ENCODE measurements at regions not wholly inside any gene's neighbourhood (a gene's known extent, or its start where the extent isn't known, plus 50 kb on each side); places are given as distances from the start of the nearest gene placed in this dataset.

DNA sequence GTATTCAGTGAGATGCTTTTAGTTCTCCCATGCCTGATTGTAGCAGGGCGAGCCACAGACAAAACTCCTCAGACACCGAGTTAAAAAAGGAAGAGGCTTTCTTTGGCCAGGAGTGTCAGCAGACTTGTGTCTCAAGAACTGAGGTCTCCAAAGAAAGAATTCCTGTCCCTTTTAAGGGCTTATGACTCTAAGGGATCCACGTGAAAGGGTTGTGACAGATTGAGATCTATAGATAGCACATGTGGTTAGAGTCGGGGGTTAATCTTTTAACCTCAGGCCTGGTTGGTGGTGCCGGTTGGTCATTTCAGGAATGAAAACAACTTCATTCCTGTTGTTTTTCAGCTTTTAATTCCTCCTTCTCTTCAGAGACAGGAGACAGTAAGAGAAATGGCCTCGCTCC lies 168.8 kb upstream of the GRIK2 start:
- no peak for DNase-seq

DNA sequence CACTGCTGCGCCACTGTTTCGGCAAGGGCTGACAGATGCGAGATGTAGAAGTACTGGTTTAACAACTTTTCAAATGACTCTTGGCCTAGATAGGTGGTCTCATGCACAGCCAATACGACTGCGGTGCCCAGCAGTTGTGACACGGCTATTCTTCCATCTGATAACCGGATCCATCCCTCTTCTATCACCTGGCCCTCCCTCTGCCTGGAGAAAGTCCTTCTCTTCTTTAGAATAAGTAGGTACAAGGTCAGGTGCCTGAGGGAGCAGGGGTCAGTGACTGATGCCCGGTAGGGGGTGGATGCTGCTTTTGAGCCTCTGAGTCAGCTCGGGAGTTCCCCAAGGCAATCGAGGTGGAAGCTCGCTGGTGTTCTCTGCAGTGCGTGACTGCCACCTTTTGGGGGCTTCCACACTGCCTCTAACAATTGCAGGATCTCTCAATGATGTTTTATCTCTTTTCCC lies 166.8 kb upstream of the GRIK2 start:
- no peak for DNase-seq

GRCh38 chr6:101230866-101231265 lies 162.6 kb upstream of the GRIK2 start:
- no peak for DNase-seq

- DNase-seq: no peak
Observed at GRCh38 chr6:101231606-101232235, 161.8 kb upstream of the GRIK2 start.

GRCh38 chr6:101232961-101233360 lies 160.5 kb upstream of the GRIK2 start:
- no peak for DNase-seq

GRCh38 chr6:101236709-101237108 lies 156.8 kb upstream of the GRIK2 start:
- DNase-seq: no peak

GRCh38 chr6:101241442-101241841 lies 152.1 kb upstream of the GRIK2 start:
- DNase-seq: no peak

DNA sequence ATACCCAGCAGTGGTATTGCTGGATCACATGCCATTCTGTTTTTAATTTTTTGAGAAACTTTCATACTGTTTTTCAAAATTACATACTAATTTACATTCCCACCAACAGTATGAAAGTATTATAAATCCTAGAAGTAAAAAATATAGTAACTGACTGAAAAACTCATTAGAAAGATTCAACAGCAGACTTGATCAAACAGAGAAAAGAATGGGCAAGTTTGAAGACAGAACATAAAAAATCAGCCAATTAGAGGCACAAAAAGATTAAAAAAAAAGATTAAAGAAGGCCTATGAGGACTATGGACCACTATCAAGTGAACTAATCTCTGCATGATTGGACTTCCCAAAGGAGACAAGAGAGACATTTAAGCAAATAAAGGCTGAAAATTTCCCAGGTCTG lies 144.0 kb upstream of the GRIK2 start:
- DNase-seq: no peak

DNA sequence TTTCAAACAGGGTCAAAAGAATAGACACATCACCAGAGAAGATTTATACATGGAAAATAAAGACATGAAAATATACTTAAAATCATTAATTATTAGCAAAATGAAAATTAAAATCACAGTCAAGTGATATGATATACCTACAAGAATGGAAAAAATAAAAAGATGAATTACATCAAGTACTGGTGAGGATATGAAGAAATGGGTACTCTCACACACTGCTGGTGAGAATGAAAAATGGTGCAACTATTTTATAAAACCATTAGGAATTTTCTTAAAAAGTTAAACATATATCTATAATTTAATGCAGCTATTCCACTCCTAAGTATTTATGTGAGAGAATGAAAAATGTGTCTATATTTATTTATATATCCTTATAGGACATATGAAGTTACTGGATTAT lies 136.3 kb upstream of the GRIK2 start:
- DNase-seq: no peak

DNA sequence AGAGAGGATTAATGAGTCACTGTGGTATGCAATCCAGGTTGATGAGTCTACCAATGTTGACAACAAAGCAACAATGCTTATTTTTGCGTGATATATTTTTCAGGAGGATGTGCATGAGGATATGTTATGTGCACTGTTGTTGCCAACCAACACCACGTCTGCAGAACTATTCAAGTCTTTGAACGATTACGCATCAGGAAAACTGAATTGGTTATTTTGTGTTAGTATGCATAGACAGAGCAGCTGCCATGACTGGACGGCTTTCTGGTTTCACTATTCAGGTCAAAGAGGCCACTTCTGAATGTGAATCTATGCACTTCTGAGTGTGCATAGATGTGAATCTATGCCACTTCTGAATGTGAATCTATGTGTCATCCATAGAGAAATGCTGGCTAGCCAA lies 134.0 kb upstream of the GRIK2 start:
- no peak for DNase-seq

DNA sequence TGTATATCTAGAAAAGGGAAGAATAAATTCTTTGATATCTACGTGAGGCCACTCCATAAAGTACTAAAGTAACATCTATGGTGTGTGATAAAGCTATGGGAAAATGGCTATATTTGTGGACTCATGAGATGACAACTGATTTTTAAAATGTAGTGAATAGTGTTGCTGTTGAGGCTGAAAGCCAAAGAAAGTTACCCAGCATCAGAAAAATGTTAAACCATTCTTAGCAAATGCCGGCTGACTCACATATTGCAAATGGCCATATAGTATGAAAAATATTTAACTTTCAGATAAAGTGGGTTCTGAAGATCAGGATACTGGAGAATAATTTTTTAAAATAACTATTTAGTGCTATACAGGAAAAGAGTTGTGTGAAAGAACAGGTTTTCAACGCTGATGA lies 129.9 kb upstream of the GRIK2 start:
- no peak for DNase-seq

GRCh38 chr6:101266063-101266462 lies 127.4 kb upstream of the GRIK2 start:
- DNase-seq: no peak

GRCh38 chr6:101268541-101268940 lies 125.0 kb upstream of the GRIK2 start:
- DNase-seq: no peak

- no peak for DNase-seq
Observed at GRCh38 chr6:101275251-101275650, 118.3 kb upstream of the GRIK2 start.

DNA sequence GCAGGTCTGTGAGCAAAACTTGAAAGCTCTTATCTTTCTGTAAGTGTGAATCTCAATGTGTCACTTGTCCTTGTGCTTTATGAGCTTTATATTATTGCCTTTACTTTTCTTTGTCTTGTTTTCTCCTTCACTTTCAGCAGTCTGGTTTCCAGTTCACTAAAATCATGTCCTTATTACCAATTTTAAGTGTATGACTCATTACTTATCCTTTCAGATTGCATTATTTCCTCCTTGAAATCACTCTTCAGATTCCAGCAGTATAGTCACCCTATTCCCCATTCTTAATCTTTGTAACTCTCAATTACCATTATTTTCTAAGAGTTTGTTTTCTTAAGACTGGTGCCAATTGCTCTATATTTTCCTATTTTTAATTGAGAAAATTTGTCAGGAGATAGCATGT lies 117.4 kb upstream of the GRIK2 start:
- no peak for DNase-seq

DNA sequence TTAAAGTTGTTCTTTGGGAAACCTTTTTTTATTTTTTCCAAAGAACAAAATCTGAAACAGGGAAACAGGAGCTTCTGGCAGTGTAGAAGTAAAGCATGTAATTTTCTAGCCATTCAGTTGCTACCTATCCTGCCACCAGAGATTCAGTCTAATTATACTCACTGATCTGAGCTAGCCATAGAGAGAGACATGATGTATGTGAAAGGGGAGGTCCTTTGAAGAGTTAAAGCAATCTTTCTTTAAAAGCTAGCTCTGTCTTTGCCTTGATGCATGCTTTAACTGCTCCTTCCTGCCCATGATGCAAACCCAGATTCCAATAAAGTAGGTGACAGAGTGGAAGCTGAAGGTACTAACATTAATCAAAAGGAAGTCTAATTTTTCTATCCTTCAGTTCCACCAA lies 114.1 kb upstream of the GRIK2 start:
- no peak for DNase-seq

GRCh38 chr6:101281266-101281665 lies 112.2 kb upstream of the GRIK2 start:
- no peak for DNase-seq

GRCh38 chr6:101284131-101284530 lies 109.4 kb upstream of the GRIK2 start:
- no peak for DNase-seq

DNA sequence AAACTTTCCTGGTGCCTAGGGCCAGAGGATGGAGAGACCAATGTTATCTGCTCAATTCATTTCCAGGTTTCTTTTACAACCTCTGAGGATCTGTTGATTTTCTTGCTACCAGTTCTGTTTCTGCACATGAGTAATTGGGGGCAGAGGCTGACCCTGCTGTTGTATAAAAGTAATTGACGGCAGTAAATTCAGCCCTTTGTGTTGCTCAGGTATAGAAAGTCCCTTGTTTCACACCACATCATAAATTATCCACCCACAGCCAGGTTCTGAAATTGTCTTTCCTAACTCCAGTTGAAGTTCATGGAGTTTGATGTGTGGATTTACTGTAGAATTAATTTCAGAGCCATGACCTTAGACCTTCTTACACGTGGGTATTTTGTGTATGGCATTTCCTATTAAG lies 107.4 kb upstream of the GRIK2 start:
- no peak for DNase-seq

GRCh38 chr6:101290346-101290745 lies 103.2 kb upstream of the GRIK2 start:
- no peak for DNase-seq

DNA sequence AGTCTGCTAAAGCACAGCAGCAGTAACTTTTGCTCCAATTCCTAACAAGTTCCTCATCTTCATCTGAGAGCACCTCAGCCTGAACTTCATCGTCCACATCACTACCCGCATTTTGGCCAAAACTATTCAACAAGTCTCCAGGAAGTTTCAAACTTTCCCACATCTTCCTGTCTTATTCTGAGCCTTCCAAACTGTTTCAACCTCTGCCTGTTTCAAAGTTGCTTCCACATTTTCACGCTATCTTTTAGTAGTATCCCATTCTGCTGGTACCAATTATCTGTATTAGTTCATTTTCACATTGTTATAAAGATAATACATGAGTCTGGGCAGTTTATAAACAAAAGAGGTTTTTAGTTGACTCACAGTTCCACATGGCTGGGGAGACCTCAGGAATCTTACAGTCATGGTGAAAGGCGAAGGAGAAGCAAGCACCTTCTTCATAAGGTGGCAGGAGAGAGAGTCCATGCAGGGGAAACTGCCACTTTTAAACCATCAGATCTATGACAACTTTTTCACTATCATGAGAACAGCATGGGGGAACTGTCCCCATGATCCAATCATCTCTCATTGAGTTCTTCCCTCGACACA lies 99.4 kb upstream of the GRIK2 start:
- DNase-seq: no peak

DNA sequence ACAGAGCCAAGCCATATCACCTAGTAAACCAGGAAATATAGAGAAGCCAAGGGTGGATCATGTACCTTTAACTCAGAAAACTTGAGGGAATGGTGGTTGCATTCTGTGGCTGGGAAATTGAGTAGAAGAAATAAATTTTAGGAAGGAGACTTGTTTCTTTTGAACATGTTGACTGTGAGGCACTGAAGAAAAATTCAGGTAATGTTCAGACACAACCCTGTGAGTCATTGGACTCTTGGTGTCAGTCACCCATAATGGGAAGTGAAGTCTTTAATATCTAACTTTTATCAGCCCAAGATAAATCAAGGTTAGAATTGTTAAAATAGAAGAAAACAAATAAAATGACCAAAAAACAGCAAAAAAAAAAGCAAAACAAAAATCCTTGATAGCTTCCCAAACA lies 98.8 kb upstream of the GRIK2 start:
- DNase-seq: no peak

DNA sequence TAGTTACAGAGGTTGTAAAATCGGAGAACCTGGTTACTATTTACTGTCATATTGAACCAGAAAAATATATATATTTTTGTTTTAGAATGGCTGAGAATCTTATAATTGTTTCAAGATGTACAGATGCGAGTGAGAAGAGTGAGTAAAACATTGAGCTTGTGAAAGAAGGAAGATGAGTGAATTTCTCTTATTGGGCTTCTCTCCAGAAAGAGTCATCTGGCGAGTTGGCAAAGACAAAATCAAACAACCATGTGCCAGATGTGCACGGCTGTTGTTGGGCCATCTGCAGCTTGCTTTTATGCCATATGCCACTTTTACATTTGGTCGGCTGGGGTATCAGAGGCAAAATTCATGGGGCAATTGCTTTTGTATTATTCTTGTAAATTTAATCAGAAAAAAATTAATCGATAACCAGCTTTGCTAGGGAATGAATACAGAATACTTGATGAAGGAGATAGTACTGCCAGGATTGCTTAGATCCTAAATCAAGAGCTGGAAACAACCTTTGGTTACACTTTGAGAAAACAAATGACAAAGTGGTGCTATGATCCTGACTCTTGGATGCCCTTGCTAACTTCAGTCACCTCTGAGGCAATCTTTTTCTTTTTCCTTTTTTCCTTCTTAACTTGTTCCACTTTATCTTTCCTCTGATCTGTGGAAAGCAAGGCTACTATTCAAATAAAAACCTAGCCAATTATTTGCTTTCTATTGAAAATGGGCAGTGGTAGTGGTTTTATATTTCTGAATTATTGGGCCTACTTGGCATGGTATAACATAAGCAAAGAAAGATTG lies 97.1 kb upstream of the GRIK2 start:
- peak; percentile 32 for DNase-seq

DNA sequence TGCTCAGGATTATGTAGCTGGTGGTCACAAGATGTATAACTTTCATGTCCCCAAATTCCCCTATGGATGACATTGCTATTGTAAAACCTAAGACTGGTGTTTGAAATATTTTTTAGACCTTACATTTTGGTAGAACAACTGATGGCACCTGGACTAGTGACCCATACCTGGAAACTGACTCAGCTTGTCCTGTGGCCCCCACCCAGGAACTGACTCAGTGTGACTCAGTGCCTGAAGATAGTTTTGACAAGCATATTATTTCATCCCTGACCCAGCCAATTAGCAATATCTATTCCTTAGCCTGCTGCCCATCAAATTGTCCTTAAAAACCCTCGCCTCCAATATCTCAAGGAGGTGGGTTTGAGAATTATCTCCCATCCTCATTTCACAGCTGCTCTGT lies 90.9 kb upstream of the GRIK2 start:
- DNase-seq: no peak
